Colonic mucosa (tissue), 4 donors: ENCODE measurements at regions not wholly inside any gene's neighbourhood (a gene's known extent, or its start where the extent isn't known, plus 50 kb on each side); places are given as distances from the start of the nearest gene placed in this dataset.

Source experiments
- DNase-seq: peaks from one replicate; pipeline ENCODE4 v3.0.0-alpha.2; 2020
- H3K27ac ChIP-seq: fragments of 200-600 bp; one replicate; pipeline ENCODE4 v1.8.0; 2021
- H3K27me3 ChIP-seq: fragments of 200-600 bp; one replicate; pipeline ENCODE4 v1.8.0; 2021
- H3K36me3 ChIP-seq: fragments of 200-600 bp; one replicate; pipeline ENCODE4 v1.8.0; 2021
- H3K4me1 ChIP-seq: fragments of 200-600 bp; one replicate; pipeline ENCODE4 v1.8.0; 2021; ENCODE audit warnings: mild to moderate bottlenecking
- H3K4me3 ChIP-seq: fragments of 200-600 bp; one replicate; pipeline ENCODE4 v1.8.0; 2021
- H3K9ac ChIP-seq, 2 donors: one replicate each; pipeline ENCODE4 v1.7.0; 2013; ENCODE audit warnings: control low read depth in 2 of 2, low read depth in 2 of 2, low read length in 2 of 2
- H3K9me3 ChIP-seq: fragments of 200-600 bp; one replicate; pipeline ENCODE4 v1.8.0; 2021
- intact Hi-C: fragments of 100-400 bp; cut with DNase I; formaldehyde crosslinking; loops from one replicate; pipeline ENCODE4 v1.14.1; 2022
- TF ChIP-seq, protein P1 (sequence below): fragments of 200-600 bp; IDR thresholded peaks from one replicate; pipeline ENCODE4 v1.8.0; 2022; ENCODE audit warnings: antibody characterized with exemption, mild to moderate bottlenecking
- donor health status: healthy.
- donor health status: DM: no; HTN: no; CAD: no.
- donor health status: DM: no; HTN: no; CAD: no.

DNA sequence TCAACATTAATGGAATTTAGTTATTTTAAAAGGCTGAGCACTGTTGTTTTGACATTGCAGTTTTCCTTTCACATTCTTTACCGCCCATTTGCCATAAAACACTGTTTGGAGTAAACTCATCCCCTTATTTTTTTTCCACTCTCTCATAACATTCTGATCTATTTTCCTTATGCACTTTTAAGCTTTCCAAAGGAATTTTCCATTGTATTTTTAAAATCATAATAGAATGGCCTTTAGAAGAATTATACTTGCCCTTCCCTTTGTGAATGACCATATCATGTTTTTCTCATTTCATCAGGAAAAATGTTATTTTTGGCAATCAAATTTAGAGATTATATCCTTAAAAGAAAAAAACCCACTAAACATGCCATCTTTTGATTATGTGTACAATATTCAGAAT lies 1074.2 kb downstream of the STIM2 start:
- intact Hi-C loops, result no loop called here
- no peak overlapping the region for H3K4me3 ChIP-seq
- DNase-seq, result no peak
- H3K36me3 ChIP-seq, result no peaks in the 10 kb centered on the region
- no peaks in the 10 kb centered on the region for H3K27me3 ChIP-seq
- TF ChIP-seq, protein P1, sequence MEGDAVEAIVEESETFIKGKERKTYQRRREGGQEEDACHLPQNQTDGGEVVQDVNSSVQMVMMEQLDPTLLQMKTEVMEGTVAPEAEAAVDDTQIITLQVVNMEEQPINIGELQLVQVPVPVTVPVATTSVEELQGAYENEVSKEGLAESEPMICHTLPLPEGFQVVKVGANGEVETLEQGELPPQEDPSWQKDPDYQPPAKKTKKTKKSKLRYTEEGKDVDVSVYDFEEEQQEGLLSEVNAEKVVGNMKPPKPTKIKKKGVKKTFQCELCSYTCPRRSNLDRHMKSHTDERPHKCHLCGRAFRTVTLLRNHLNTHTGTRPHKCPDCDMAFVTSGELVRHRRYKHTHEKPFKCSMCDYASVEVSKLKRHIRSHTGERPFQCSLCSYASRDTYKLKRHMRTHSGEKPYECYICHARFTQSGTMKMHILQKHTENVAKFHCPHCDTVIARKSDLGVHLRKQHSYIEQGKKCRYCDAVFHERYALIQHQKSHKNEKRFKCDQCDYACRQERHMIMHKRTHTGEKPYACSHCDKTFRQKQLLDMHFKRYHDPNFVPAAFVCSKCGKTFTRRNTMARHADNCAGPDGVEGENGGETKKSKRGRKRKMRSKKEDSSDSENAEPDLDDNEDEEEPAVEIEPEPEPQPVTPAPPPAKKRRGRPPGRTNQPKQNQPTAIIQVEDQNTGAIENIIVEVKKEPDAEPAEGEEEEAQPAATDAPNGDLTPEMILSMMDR, result no peak
- no peak overlapping the region for H3K27ac ChIP-seq
- no peaks in the 10 kb centered on the region for H3K9me3 ChIP-seq
- no peak overlapping the region for H3K9ac ChIP-seq
- H3K4me1 ChIP-seq, result no peaks in the 10 kb centered on the region

DNA sequence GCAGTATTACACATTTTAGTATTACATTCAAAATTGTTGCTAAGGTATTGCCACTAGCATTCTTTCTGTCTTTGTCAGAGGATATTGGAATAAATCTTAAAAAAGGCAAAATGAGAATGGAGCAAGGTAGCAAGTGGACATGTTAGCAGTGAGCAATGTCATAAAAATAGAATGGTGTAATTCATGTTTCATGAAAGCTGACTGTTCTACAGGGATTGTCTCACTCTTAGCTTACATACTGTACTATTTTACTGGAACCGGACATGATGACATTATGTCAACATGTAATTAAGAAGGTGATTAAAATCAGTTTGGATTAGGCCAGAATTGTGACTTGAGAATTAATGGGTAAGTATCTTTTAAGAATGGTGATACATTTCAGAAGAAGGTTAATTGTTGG lies 1086.2 kb downstream of the STIM2 start:
- TF ChIP-seq, protein P1, result no peak
- Histone ChIP-seq H3K27me3 (no peaks in the 10 kb centered on the region), H3K9ac (no peak overlapping the region), H3K27ac (no peak overlapping the region), H3K9me3 (no peaks in the 10 kb centered on the region), H3K36me3 (no peaks in the 10 kb centered on the region), H3K4me3 (no peak overlapping the region), H3K4me1 (no peaks in the 10 kb centered on the region)
- DNase-seq, result no peak
- intact Hi-C loops, result no loop called here

DNA sequence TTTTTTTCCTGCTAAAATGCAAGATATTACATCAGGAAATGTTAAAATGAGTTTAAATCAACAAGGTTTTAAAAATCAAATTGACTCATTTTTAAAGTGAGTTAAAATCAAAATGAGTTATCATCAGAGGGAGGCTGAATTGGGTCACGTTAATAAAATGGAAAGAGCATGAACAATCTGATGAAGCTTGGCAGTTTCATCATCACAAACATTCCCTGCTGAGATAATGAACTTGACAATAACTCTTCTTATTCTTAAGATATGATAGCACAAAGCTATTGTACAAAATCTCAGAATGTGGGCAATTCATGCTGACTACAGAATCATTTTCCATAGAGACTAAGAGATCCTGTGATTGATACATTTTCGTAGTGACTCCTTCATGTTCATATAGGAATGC lies 1086.7 kb downstream of the STIM2 start:
- H3K9me3 ChIP-seq, result no peaks in the 10 kb centered on the region
- no peak for DNase-seq
- H3K4me3 ChIP-seq, result no peak overlapping the region
- H3K27ac ChIP-seq, result no peak overlapping the region
- no peaks in the 10 kb centered on the region for H3K27me3 ChIP-seq
- intact Hi-C loops, result no loop called here
- H3K4me1 ChIP-seq, result no peaks in the 10 kb centered on the region
- TF ChIP-seq, protein P1, result no peak
- no peak overlapping the region for H3K9ac ChIP-seq
- no peaks in the 10 kb centered on the region for H3K36me3 ChIP-seq

DNA sequence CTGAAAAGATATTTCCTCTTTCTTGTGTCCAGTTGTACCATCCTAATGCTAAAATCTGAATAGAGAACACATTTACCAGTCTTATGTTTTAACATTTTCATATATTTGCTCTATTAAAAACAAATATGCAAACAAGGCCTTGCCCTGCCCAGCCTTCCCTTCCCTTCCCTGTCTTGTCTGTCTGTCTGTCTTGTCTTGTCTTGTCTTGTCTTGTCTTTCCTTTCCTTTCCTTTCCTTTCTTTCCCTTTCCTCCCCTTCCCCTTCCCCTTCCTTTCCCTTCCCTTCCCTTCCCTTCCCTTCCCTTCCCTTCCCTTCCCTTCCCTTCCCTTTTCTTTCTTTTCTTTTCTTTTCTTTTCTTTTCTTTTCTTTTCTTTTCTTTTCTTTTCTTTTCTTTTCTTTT lies 1103.5 kb downstream of the STIM2 start:
- no peaks in the 10 kb centered on the region for H3K4me1 ChIP-seq
- H3K27ac ChIP-seq, result no peak overlapping the region
- H3K9me3 ChIP-seq, result no peaks in the 10 kb centered on the region
- intact Hi-C loops, result no loop called here
- H3K9ac ChIP-seq, result no peak overlapping the region
- no peak overlapping the region for H3K4me3 ChIP-seq
- no peak for DNase-seq
- no peaks in the 10 kb centered on the region for H3K27me3 ChIP-seq
- H3K36me3 ChIP-seq, result no peaks in the 10 kb centered on the region
- TF ChIP-seq, protein P1, result no peak

DNA sequence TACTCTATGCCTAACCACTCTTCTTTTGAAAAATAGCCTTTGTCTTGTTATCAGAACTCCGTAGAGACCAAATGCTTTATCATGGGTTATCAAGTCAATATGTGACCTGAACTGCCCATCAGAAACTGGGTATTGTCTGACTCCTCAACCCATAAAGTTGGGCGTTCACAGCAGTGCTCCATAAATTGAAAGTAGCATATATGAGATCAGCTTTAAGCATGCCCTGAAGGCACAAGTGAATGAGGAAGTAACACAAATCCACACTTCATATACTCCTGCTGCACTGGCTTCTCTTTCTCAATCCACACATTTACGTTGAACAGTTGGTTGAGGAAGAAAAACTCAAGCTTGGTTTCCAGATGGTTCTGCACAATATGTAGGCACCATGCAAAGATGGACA lies 1106.0 kb downstream of the STIM2 start:
- H3K9ac ChIP-seq, result no peak overlapping the region
- intact Hi-C loops, result no loop called here
- no peaks in the 10 kb centered on the region for H3K9me3 ChIP-seq
- no peak overlapping the region for H3K4me3 ChIP-seq
- H3K27ac ChIP-seq, result no peak overlapping the region
- no peaks in the 10 kb centered on the region for H3K36me3 ChIP-seq
- TF ChIP-seq, protein P1, result no peak
- no peaks in the 10 kb centered on the region for H3K4me1 ChIP-seq
- DNase-seq, result no peak
- no peaks in the 10 kb centered on the region for H3K27me3 ChIP-seq

DNA sequence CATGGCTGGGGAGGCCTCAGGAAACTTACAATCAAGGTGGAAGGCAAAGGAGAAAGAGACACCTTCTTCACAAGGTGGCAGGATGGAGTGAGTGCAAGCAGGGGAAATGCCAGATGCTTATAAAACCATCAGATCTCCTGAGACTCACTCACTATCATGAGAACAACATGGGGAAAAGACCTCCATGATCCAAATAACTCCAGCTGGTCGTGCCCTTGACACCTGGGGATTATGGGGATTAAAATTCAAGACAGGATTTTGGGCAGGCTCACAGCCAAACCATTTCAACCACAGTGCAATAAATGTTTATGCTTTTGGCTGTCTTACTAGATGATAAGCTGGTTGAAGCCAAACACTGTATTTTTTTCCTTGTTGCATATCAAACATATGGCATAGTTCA lies 1112.4 kb downstream of the STIM2 start:
- Histone ChIP-seq H3K9me3 (no peaks in the 10 kb centered on the region), H3K9ac (no peak overlapping the region), H3K4me1 (no peaks in the 10 kb centered on the region), H3K27ac (no peak overlapping the region), H3K27me3 (no peaks in the 10 kb centered on the region), H3K4me3 (no peak overlapping the region), H3K36me3 (no peaks in the 10 kb centered on the region)
- TF ChIP-seq, protein P1, result no peak
- intact Hi-C loops, result no loop called here
- no peak for DNase-seq
